ENCODE measurements at regions not wholly inside any gene's neighbourhood (a gene's known extent, or its start where the extent isn't known, plus 50 kb on each side); places are given as distances from the start of the nearest gene placed in this dataset.

DNA sequence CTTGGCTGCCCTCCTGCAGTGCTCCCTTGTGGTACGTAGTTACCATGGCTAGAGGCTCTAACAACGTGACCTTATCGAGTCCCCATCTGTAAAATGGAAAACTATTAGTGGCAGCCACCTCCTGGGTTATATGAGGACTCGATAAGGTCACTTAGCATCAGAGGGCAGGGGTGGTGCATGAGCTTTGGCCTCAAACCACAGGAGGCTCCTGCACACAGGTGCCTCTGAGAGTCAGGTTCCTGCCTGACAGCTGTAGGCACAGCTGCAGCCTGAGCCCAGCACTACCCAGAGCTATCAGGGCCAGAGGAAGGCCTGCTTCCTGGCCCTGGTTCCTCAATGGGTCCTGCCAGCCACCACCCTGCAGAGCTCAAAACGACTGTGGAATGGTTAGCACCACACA is 57.2 kb upstream of the SEC14L1 start:
- in situ Hi-C loops (cut with MboI; ENCODE audit: low sequenced_read_pairs) = loop anchor here (25.0 kb wide), 1 partner anchor 129 kb away; no protein-coding TSS in a partner anchor

- in situ Hi-C loops (cut with MboI; ENCODE audit: low sequenced_read_pairs) = loop anchor here (25.0 kb wide), 1 partner anchor 126 kb away; no protein-coding TSS in a partner anchor
These were observed 54.8 kb upstream of the SEC14L1 start for GRCh38 chr17:77085926-77086432.

GRCh38 chr17:77086433-77087010 is 54.2 kb upstream of the SEC14L1 start:
- in situ Hi-C loops (cut with MboI; ENCODE audit: low sequenced_read_pairs) = loop anchor here (25.0 kb wide), 1 partner anchor 126 kb away; no protein-coding TSS in a partner anchor

DNA sequence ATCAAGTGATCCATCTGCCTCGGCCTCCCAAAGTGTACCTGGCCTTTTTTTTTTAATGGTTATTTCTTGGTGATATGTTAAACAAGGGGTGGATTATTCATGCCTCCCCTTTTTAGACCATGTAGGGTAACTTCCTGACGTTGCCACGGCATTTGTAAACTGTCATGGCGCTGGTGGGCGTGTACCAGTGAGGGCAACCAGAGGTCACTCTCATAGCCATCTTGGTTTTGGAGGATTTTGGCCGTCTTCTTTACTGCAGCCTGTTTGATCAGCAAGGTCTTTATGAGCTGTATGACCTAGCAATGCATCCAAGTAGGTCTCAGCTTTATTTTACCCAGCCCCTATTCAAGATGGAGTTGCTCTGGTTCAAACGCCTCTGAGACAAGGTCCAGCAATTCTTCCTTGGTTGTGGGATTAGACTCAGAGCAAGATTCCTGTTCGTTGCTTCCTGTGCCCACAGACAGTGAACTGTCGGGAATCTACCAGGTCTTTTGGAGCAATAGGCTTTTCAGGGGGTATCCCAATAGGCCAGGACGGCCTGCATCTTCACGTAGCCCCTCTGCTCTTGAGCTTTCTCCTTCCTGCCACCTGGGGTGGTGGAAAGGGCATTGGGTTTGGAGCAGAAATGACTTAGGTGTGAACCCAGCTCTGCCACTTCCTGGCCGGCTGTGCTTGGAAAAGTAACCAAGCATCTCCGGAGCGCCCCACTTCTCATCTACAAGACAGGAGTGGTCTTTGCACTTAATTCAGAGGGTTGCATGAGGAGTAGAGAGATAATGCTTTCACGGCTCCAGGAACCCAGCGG is 52.9 kb upstream of the SEC14L1 start:
- in situ Hi-C loops (cut with MboI; ENCODE audit: low sequenced_read_pairs) = loop anchor here (25.0 kb wide), 1 partner anchor 124 kb away; no protein-coding TSS in a partner anchor

DNA sequence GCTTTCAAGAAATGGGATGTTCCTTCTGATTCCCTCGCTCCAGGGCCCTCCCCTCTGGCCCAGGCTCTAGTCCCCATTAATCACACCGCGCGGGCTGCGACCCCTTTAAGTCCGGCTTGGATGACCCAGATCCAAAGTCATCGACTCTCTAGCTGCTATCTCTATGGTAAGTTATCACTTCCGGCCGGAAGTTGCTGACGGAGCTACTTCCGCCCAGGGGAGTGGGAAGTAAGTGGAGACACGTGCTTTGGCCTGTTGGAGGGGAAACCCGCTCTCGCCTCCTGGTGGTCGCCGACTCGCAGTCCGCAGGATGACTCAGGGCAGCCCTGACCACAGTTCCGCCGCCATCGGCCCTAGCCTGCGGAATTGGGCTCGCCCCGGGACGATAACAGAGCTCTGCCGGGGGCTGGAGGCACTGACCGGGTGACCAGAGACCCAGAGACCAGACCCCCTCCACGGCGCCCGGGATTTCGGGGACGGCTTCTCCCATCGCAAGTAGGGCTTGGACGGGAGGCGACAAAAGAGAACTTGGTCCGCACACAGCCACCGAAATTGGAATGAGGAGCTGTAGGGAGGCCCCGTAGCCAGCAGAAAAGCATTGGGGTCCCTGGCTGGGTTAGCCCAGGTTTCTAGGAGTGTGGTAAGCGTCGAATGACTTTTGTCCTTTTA is 52.2 kb upstream of the SEC14L1 start:
- in situ Hi-C loops (cut with MboI; ENCODE audit: low sequenced_read_pairs) = loop anchor here (25.0 kb wide), 1 partner anchor 124 kb away; no protein-coding TSS in a partner anchor

GRCh38 chr17:77089124-77089490 is 51.7 kb upstream of the SEC14L1 start:
- in situ Hi-C loops (cut with MboI; ENCODE audit: low sequenced_read_pairs) = loop anchor here (25.0 kb wide), 1 partner anchor 123 kb away; no protein-coding TSS in a partner anchor

DNA sequence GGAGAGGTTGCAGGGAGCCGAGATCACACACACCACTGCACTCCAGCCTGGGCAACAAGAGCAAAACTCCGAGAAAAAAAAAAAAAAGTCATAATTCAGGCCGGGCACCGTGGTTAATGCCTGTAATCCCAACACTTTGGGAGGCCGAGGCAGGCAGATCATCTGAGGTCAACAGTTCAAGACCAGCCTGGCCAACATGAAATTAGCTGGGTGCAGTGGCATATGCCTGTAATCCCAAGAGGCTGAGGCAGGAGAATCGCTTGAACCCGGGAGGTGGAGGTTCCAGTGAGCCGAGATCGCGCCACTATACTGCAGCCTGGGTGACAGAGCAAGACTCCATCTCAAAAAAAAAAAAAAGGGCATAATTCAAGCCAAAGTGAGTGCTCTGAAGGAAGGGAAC is 50.8 kb upstream of the SEC14L1 start:
- in situ Hi-C loops (cut with MboI; ENCODE audit: low sequenced_read_pairs) = loop anchor here (25.0 kb wide), 1 partner anchor 122 kb away; no protein-coding TSS in a partner anchor

DNA sequence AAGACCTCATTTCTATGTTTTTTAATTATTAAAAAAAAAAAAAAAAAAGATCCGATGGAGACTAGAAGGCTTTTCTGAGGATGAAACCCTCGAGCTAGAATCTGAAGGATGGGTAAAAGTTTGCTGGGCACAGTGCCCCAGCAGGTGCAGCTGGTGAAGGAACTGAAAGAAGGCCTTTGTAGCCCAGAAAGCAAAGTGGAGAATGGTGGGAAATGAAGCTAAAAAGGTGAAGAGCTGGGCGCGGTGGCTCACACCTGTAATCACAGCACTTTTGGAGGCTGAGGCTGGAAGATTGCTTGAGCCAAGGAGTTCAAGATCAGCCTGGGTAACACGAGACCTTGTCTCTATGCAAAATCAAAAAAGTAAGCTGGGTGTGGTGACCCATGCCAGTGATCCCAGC is 50.3 kb upstream of the SEC14L1 start:
- in situ Hi-C loops (cut with MboI; ENCODE audit: low sequenced_read_pairs) = loop anchor here (25.0 kb wide), 1 partner anchor 122 kb away; no protein-coding TSS in a partner anchor
